ENCODE measurements at regions not wholly inside any gene's neighbourhood (a gene's known extent, or its start where the extent isn't known, plus 50 kb on each side); places are given as distances from the start of the nearest gene placed in this dataset.

GRCh38 chr10:78813998-78814399 lies 254.8 kb upstream of the ZMIZ1 start:
- no peak for DNase-seq

GRCh38 chr10:78814407-78814806 lies 254.4 kb upstream of the ZMIZ1 start:
- no peak for DNase-seq

- no peak for DNase-seq
Measured at GRCh38 chr10:78815702-78816334, 252.9 kb upstream of the ZMIZ1 start.

- DNase-seq: no peak
Measured at GRCh38 chr10:78817361-78817760, 251.4 kb upstream of the ZMIZ1 start.

- no peak for DNase-seq
Measured at GRCh38 chr10:78817804-78818203, 251.0 kb upstream of the ZMIZ1 start.

- DNase-seq: no peak
Measured at GRCh38 chr10:78819361-78820006, 249.3 kb upstream of the ZMIZ1 start.

GRCh38 chr10:78820007-78820362 lies 248.8 kb upstream of the ZMIZ1 start:
- DNase-seq: no peak

- DNase-seq: no peak
Measured at GRCh38 chr10:78821052-78821451, 247.7 kb upstream of the ZMIZ1 start.

- DNase-seq: no peak
Measured at GRCh38 chr10:78828647-78829539, 239.9 kb upstream of the ZMIZ1 start.

- no peak for DNase-seq
Measured at GRCh38 chr10:78829565-78829964, 239.2 kb upstream of the ZMIZ1 start.

- DNase-seq: no peak
Measured at GRCh38 chr10:78830062-78830975, 238.4 kb upstream of the ZMIZ1 start.

GRCh38 chr10:78830976-78831375 lies 237.8 kb upstream of the ZMIZ1 start:
- no peak for DNase-seq

- DNase-seq: no peak
Measured at GRCh38 chr10:78831461-78831860, 237.3 kb upstream of the ZMIZ1 start.

- no peak for DNase-seq
Measured at GRCh38 chr10:78832281-78832680, 236.5 kb upstream of the ZMIZ1 start.

GRCh38 chr10:78838141-78838657 lies 230.6 kb upstream of the ZMIZ1 start:
- no peak for DNase-seq

- DNase-seq: no peak
Measured at GRCh38 chr10:78843495-78843894, 225.3 kb upstream of the ZMIZ1 start.

GRCh38 chr10:78844960-78845607 lies 223.7 kb upstream of the ZMIZ1 start:
- no peak for DNase-seq

GRCh38 chr10:78846071-78846470 lies 222.7 kb upstream of the ZMIZ1 start:
- no peak for DNase-seq

- no peak for DNase-seq
Measured at GRCh38 chr10:78846760-78847159, 222.0 kb upstream of the ZMIZ1 start.

- no peak for DNase-seq
Measured at GRCh38 chr10:78847485-78847884, 221.3 kb upstream of the ZMIZ1 start.

GRCh38 chr10:78849115-78849514 lies 219.7 kb upstream of the ZMIZ1 start:
- DNase-seq: no peak

GRCh38 chr10:78849731-78850130 lies 219.0 kb upstream of the ZMIZ1 start:
- no peak for DNase-seq

Measured in activated T-cell treated with anti-CD3 and anti-CD28 coated beads for 4 hours (primary cell).